Endothelial cell of umbilical vein (primary cell): ENCODE measurements at regions not wholly inside any gene's neighbourhood (a gene's known extent, or its start where the extent isn't known, plus 50 kb on each side); places are given as distances from the start of the nearest gene placed in this dataset.

Experiments
- CTCF ChIP-seq, 2 donors: IDR thresholded peaks; 1 replicate in 1 of 2; 2 replicates in 1 of 2; pipeline ENCODE4 v1.5.1; 2011; ENCODE audit warnings: low read length in 2 of 2, mild to moderate bottlenecking in 2 of 2, moderate library complexity in 2 of 2, control low read depth in 1 of 2, inconsistent platforms in 1 of 2, low read depth in 1 of 2; ENCODE audit not compliant: insufficient read depth in 1 of 2; ENCODE audit errors: extremely low read depth in 1 of 2
- EZH2 ChIP-seq: IDR thresholded peaks from 2 replicates; pipeline ENCODE4 v1.6.1; 2012; ENCODE audit warnings: borderline replicate concordance, low read depth, mild to moderate bottlenecking, moderate library complexity, low read length, inconsistent platforms; ENCODE audit not compliant: severe bottlenecking
- POLR2A ChIP-seq: IDR thresholded peaks from 2 replicates; pipeline ENCODE4 v1.6.1; 2012; ENCODE audit warnings: low read depth, mild to moderate bottlenecking, control low read depth, low read length

- no peak for TF ChIP-seq CTCF (IDR thresholded peaks at IDR 0.05; ENCODE audit: extremely low read depth in 1 of 2, insufficient read depth in 1 of 2, low read depth in 1 of 2, low read length in 2 of 2)
- TF ChIP-seq EZH2, result no peak
- no peak for TF ChIP-seq POLR2A
Observed at GRCh38 chrX:95101851-95102390, 1427.9 kb downstream of the FAM133A start.
